ENCODE measurements at regions not wholly inside any gene's neighbourhood (a gene's known extent, or its start where the extent isn't known, plus 50 kb on each side); places are given as distances from the start of the nearest gene placed in this dataset.

DNA sequence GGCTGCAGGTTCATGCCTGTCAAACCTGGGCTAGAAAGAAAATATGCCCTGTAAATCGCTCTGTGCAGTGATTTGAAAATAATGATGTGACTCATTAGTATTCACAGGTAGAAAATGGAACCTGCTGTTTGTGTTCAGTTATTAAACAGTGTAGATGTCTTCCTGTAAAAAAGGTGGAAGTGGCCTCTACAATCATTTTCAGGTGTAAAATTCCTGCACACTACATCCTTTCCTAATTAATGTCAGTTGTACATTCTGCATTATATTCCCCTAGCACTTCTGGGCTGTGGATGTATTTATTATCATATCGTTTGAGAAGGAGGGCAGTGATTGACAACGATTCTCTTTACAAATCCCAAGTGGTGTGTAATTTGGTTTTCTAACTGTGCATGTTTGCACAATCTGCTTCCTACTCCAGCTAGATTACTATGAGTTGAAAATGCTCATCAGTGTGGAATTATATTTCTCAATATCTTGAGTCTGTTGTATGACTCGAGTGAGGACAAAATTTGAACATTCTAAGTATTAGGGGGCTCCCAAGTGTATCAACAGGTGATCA, 454.0 kb upstream of the DDI1 start:
- DNase-seq (ENCODE audit: low read depth), result no peak
- H3K4me3 ChIP-seq (ENCODE audit: low read depth, low read length), result no peak overlapping the region
- TF ChIP-seq, protein P1, sequence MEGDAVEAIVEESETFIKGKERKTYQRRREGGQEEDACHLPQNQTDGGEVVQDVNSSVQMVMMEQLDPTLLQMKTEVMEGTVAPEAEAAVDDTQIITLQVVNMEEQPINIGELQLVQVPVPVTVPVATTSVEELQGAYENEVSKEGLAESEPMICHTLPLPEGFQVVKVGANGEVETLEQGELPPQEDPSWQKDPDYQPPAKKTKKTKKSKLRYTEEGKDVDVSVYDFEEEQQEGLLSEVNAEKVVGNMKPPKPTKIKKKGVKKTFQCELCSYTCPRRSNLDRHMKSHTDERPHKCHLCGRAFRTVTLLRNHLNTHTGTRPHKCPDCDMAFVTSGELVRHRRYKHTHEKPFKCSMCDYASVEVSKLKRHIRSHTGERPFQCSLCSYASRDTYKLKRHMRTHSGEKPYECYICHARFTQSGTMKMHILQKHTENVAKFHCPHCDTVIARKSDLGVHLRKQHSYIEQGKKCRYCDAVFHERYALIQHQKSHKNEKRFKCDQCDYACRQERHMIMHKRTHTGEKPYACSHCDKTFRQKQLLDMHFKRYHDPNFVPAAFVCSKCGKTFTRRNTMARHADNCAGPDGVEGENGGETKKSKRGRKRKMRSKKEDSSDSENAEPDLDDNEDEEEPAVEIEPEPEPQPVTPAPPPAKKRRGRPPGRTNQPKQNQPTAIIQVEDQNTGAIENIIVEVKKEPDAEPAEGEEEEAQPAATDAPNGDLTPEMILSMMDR (IDR thresholded peaks at IDR 0.05; ENCODE audit: control insufficient read depth, extremely low read depth, insufficient read depth), result no peak

DNA sequence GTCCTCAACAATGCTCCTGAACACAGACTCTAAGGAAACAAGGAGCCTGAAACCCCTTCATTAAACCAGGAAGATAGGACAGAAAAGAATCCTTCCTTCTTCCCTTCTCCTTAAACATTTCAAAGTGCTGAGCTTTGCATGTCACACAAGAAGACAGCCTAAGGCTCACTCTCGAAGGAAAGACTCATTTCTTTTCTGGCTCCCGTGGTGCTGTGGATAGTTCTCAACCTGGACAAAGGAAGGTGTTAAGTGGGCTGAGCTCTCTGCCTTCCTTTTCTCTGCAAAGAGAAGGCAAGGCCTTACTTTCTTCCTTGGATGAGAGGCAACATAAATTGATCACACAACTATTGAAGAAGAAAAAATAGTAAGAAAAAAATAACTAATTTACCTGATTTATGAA, 452.4 kb upstream of the DDI1 start:
- no peak for DNase-seq (ENCODE audit: low read depth)
- TF ChIP-seq, protein P1 (IDR thresholded peaks at IDR 0.05; ENCODE audit: control insufficient read depth, extremely low read depth, insufficient read depth), result no peak
- no peak overlapping the region for H3K4me3 ChIP-seq (ENCODE audit: low read depth, low read length)

DNA sequence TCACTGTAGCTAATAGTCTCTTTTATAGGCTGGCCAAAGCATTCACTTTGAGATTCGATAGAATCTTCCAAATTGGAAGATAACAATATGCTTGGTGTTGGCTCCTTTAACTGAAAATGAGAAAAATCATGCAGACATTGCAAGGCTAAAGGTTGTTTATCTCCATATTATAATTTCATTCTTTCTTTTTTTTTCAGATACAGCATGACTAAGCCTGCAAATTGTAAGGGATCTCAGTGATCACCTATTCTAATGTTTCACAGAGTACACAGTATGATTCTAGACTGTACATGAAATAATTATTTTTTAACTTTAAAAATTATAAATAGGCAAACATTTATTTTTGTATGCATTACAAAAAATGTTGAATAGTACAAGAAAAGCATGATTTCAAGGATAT, 451.7 kb upstream of the DDI1 start:
- no peak for DNase-seq (ENCODE audit: low read depth)
- TF ChIP-seq, protein P1 (IDR thresholded peaks at IDR 0.05; ENCODE audit: control insufficient read depth, extremely low read depth, insufficient read depth), result no peak
- no peak overlapping the region for H3K4me3 ChIP-seq (ENCODE audit: low read depth, low read length)

DNA sequence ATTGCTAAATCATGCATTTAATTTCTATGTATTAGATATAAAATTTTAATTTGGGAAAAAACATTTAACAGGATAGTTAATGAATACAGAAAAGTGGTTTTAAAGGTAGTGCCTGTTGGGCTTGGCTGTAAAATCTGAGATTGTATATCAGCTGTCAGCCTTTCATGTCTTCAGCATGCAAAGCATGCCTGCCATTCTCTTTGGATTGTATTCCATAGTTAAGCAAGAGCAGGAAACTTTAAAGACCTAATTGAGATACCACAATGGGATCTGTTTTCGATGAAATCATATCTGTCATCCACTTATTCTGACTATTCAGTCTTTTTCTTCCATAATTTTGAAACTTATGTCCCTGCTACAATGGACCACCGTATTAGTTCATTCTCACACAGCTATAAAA, 451.0 kb upstream of the DDI1 start:
- no peak overlapping the region for H3K4me3 ChIP-seq (ENCODE audit: low read depth, low read length)
- TF ChIP-seq, protein P1 (IDR thresholded peaks at IDR 0.05; ENCODE audit: control insufficient read depth, extremely low read depth, insufficient read depth), result no peak
- no peak for DNase-seq (ENCODE audit: low read depth)

DNA sequence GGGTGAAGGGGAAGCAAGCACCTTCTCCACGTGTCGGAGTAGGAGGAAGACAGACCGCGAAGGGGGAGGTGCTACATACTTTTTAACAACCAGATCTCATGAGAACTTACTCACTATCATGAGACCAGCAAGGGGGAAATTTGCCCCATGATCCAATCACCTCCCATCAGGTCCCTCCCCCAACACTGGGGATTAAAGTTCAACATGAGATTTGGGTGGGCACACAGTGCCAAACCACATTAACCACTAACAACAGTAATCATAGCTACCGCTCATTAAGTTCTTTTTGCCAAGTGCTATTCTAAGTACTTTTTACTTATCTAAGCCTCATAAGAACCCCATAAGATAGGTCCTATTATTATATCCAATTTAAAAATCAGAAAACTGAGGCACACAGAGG, 450.5 kb upstream of the DDI1 start:
- TF ChIP-seq, protein P1 (IDR thresholded peaks at IDR 0.05; ENCODE audit: control insufficient read depth, extremely low read depth, insufficient read depth), result no peak
- H3K4me3 ChIP-seq (ENCODE audit: low read depth, low read length), result no peak overlapping the region
- no peak for DNase-seq (ENCODE audit: low read depth)

DNA sequence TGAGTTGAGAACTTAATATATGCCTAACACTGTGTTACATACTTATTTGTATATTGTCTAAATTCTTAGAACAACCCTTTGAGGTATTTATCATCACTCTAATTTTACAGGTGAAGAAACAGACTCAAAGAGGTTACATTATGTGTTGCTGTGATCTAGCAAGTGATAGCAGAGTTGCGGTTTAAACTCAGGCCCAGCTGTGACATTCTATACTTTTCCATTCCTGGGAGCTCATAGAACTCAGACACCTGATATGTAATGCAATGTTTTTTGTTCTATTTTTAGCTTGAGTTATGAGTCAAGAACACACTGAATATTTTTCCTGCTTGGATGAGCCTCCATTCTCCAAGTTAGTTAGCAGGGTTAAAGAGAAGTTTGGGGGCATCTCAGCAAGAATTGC, 449.7 kb upstream of the DDI1 start:
- TF ChIP-seq, protein P1 (IDR thresholded peaks at IDR 0.05; ENCODE audit: control insufficient read depth, extremely low read depth, insufficient read depth), result no peak
- DNase-seq (ENCODE audit: low read depth), result no peak
- no peak overlapping the region for H3K4me3 ChIP-seq (ENCODE audit: low read depth, low read length)
